Neural progenitor cell (in vitro differentiated cells): ENCODE measurements at regions not wholly inside any gene's neighbourhood (a gene's known extent, or its start where the extent isn't known, plus 50 kb on each side); places are given as distances from the start of the nearest gene placed in this dataset.
"Not testable (repeated sequence)": the region's sequence is repeated elsewhere in the genome, so short reads cannot be mapped to it uniquely, and the experiment has no call there.

Experiments used
- DNase-seq: peaks from one replicate; pipeline ENCODE4 v3.0.0-alpha.2; 2016; ENCODE audit warnings: low spot score
- H2AFZ ChIP-seq: fragments of 200-600 bp; sonication (generic); replicated peaks from 2 replicates; pipeline ENCODE4 v1.6.1; 2016; ENCODE audit warnings: antibody characterized with exemption
- H3F3A ChIP-seq: fragments of 200-600 bp; sonication (generic); 2 replicates; pipeline ENCODE4 v1.6.1; 2016; ENCODE audit warnings: antibody characterized with exemption, low read depth
- H3K27ac ChIP-seq: fragments of 200-600 bp; sonication (generic); 2 replicates; pipeline ENCODE4 v1.5.1; 2016; ENCODE audit warnings: mild to moderate bottlenecking
- H3K27me3 ChIP-seq: fragments of 200-600 bp; sonication (generic); 2 replicates; pipeline ENCODE4 v1.6.1; 2016; ENCODE audit warnings: mild to moderate bottlenecking, moderate library complexity
- H3K36me3 ChIP-seq: fragments of 200-600 bp; sonication (generic); 2 replicates; pipeline ENCODE4 v1.5.1; 2016
- H3K4me1 ChIP-seq: fragments of 200-600 bp; sonication (generic); 2 replicates; pipeline ENCODE4 v1.6.1; 2016; ENCODE audit warnings: mixed run types
- H3K4me2 ChIP-seq: fragments of 200-600 bp; sonication (generic); 2 replicates; pipeline ENCODE4 v1.6.1; 2016
- H3K4me3 ChIP-seq: fragments of 200-600 bp; sonication (generic); 2 replicates; pipeline ENCODE4 v1.5.1; 2016
- H3K79me2 ChIP-seq: fragments of 200-600 bp; sonication (generic); 2 replicates; pipeline ENCODE4 v1.6.1; 2016; ENCODE audit warnings: low read depth
- H3K9ac ChIP-seq: fragments of 200-600 bp; sonication (generic); 2 replicates; pipeline ENCODE4 v1.6.1; 2016
- H3K9me3 ChIP-seq: fragments of 200-600 bp; sonication (generic); 2 replicates; pipeline ENCODE4 v1.5.1; 2016; ENCODE audit warnings: low read depth
- H4K20me1 ChIP-seq: fragments of 200-600 bp; sonication (generic); 2 replicates; pipeline ENCODE4 v1.6.1; 2016; ENCODE audit warnings: low read depth
- H3K27ac Mint-ChIP-seq: 3 replicates; pipeline ENCODE4 v1.8.0; 2021; ENCODE audit warnings: mixed read lengths
- H3K27me3 Mint-ChIP-seq: 2 replicates; pipeline ENCODE4 v1.8.0; 2022; ENCODE audit warnings: low read depth, mild to moderate bottlenecking, inconsistent platforms, moderate library complexity, mixed read lengths; ENCODE audit not compliant: insufficient read depth
- H3K36me3 Mint-ChIP-seq: 3 replicates; pipeline ENCODE4 v1.8.0; 2021; ENCODE audit warnings: mixed read lengths
- H3K4me1 Mint-ChIP-seq: 3 replicates; pipeline ENCODE4 v1.8.0; 2021; ENCODE audit warnings: mixed read lengths
- H3K4me3 Mint-ChIP-seq: 3 replicates; pipeline ENCODE4 v1.8.0; 2021; ENCODE audit warnings: mild to moderate bottlenecking, moderate library complexity, mixed read lengths
- H3K9me3 Mint-ChIP-seq: 3 replicates; pipeline ENCODE4 v1.8.0; 2020; ENCODE audit warnings: mixed read lengths
- EZH2 ChIP-seq: fragments of 200-600 bp; sonication (generic); IDR thresholded peaks from 2 replicates; pipeline ENCODE4 v1.6.1; 2017; ENCODE audit warnings: antibody characterized with exemption, mild to moderate bottlenecking, moderate library complexity
- EZH2phosphoT487 ChIP-seq: fragments of 200-600 bp; sonication (generic); IDR thresholded peaks from 2 replicates; pipeline ENCODE4 v1.6.1; 2017; ENCODE audit warnings: antibody characterized with exemption
- TF ChIP-seq, protein P1 (sequence below): fragments of 200-600 bp; sonication (generic); IDR thresholded peaks from 2 replicates; pipeline ENCODE4 v1.5.1; 2017; ENCODE audit warnings: antibody characterized with exemption, mild to moderate bottlenecking

DNA sequence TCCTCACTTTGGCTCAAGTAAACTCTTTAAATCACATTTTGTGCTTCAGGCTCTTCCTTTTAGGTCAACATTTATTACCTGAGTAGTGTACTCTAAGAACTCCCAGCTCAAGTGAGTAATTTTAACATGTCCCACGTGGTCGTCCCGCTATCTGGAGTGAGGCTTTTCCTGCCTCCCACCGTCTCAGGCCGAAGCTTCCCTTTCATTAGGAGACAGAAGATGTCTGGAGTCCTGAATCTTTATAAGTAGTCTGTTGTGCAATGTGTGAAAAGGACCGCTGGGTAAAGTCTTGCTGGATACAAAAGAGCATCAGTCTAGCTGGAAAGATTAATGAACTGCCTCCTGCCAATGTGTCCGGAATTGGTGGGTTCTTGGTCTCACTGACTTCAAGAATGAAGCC is 117.7 kb upstream of the NEIL3 start:
- Mint-ChIP-seq H3K36me3 (no peaks in the 10 kb centered on the region), H3K27me3 (peaks cover 3% of the 10 kb centered on the region), H3K9me3 (peaks cover 10% of the 10 kb centered on the region), H3K27ac (no peak overlapping the region), H3K4me3 (no peak overlapping the region), H3K4me1 (peaks cover 11% of the 10 kb centered on the region)
- Histone ChIP-seq H3K36me3 (peaks cover 3% of the 10 kb centered on the region), H3K9ac (no peak overlapping the region), H3K27ac (no peak overlapping the region), H3K27me3 (no peaks in the 10 kb centered on the region), H4K20me1 (no peaks in the 10 kb centered on the region), H3K79me2 (no peaks in the 10 kb centered on the region), H3K4me2 (no peak overlapping the region), H3F3A (no peaks in the 10 kb centered on the region), H3K4me1 (peaks cover 4% of the 10 kb centered on the region), H3K4me3 (no peak overlapping the region), H3K9me3 (no peaks in the 10 kb centered on the region), H2AFZ (no peak overlapping the region)
- no peak for DNase-seq
- TF ChIP-seq, protein P1, sequence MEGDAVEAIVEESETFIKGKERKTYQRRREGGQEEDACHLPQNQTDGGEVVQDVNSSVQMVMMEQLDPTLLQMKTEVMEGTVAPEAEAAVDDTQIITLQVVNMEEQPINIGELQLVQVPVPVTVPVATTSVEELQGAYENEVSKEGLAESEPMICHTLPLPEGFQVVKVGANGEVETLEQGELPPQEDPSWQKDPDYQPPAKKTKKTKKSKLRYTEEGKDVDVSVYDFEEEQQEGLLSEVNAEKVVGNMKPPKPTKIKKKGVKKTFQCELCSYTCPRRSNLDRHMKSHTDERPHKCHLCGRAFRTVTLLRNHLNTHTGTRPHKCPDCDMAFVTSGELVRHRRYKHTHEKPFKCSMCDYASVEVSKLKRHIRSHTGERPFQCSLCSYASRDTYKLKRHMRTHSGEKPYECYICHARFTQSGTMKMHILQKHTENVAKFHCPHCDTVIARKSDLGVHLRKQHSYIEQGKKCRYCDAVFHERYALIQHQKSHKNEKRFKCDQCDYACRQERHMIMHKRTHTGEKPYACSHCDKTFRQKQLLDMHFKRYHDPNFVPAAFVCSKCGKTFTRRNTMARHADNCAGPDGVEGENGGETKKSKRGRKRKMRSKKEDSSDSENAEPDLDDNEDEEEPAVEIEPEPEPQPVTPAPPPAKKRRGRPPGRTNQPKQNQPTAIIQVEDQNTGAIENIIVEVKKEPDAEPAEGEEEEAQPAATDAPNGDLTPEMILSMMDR, result no peak
- TF ChIP-seq EZH2 (no peak), EZH2phosphoT487 (no peak)

DNA sequence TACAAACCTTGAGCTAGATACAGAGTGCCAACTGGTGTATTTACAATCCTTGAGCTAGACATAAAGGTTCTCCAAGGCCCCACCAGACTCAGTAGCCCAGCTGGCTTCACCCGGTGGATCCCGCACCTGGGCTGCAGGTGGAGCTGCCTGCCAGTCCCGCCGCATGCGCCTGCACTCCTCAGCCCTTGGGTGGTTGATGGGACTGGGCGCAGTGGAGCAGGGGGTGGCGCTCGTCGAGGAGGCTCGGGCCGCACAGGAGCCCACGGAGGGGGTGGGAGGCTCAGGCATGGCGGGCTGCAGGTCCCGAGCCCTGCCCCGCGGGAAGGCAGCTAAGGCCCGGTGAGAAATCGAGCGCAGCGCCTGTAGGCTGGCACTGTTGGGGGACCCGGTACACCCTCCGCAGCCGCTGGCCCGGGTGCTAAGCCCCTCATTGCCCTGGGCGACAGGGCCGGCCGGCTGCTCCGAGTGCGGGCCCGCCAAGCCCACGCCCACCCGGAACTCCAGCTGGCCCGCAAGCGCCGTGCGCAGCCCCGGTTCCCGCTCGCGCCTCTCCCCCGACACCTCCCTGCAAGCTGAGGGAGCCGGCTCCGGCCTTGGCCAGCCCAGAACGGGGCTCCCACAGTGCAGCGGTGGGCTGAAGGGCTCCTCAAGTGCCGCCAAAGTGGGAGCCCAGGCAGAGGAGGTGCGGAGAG is 116.5 kb upstream of the NEIL3 start:
- not testable (repeated sequence) for H3K36me3 Mint-ChIP-seq, H3K27ac Mint-ChIP-seq

DNA sequence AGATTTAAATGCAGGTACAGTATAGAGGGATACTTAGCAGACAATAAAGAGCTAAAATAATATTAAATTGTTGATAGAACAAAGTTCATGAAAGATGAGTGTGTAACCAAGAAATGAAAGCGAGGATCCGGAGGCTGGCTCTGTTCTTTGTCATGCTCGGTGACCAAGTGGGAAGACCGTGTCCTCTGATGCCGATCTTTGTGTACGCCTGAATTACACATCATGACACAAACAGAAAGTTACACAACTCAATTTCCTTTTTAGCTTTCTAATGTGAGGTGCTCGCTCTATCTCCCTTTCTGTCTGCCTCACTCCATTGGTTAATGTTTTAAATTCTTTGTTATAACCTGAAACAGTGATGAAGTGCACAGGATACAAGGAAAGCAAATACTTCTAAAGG is 114.8 kb upstream of the NEIL3 start:
- peaks cover 3% of the 10 kb centered on the region for H3K36me3 ChIP-seq
- H3K4me2 ChIP-seq, result no peak overlapping the region
- H3K9ac ChIP-seq, result no peak overlapping the region
- no peaks in the 10 kb centered on the region for H3K9me3 ChIP-seq
- no peaks in the 10 kb centered on the region for H3F3A ChIP-seq
- H3K79me2 ChIP-seq, result no peaks in the 10 kb centered on the region
- Mint-ChIP-seq H3K4me3 (no peak overlapping the region), H3K27ac (no peak overlapping the region), H3K9me3 (peaks cover 14% of the 10 kb centered on the region), H3K36me3 (no peaks in the 10 kb centered on the region), H3K4me1 (peaks cover 11% of the 10 kb centered on the region), H3K27me3 (peaks cover 3% of the 10 kb centered on the region)
- no peak overlapping the region for H2AFZ ChIP-seq
- H3K27ac ChIP-seq, result no peak overlapping the region
- no peak for TF ChIP-seq EZH2phosphoT487
- H3K4me3 ChIP-seq, result no peak overlapping the region
- peaks cover 4% of the 10 kb centered on the region for H3K4me1 ChIP-seq
- H4K20me1 ChIP-seq, result no peaks in the 10 kb centered on the region
- H3K27me3 ChIP-seq, result no peaks in the 10 kb centered on the region
- no peak for DNase-seq

More for the DNA sequence above, 116.5 kb upstream of the NEIL3 start:
- not testable (repeated sequence) for H4K20me1 ChIP-seq, H2AFZ ChIP-seq, DNase-seq, H3K27ac ChIP-seq, H3K27me3 ChIP-seq, H3K79me2 ChIP-seq, H3K36me3 ChIP-seq, H3K4me1 ChIP-seq, H3K4me3 ChIP-seq, H3K9ac ChIP-seq, H3K4me2 ChIP-seq, H3K4me3 Mint-ChIP-seq, H3K9me3 ChIP-seq, H3K27me3 Mint-ChIP-seq, H3F3A ChIP-seq
- peaks cover 11% of the 10 kb centered on the region for H3K4me1 Mint-ChIP-seq
- H3K9me3 Mint-ChIP-seq, result peaks cover 14% of the 10 kb centered on the region

DNA sequence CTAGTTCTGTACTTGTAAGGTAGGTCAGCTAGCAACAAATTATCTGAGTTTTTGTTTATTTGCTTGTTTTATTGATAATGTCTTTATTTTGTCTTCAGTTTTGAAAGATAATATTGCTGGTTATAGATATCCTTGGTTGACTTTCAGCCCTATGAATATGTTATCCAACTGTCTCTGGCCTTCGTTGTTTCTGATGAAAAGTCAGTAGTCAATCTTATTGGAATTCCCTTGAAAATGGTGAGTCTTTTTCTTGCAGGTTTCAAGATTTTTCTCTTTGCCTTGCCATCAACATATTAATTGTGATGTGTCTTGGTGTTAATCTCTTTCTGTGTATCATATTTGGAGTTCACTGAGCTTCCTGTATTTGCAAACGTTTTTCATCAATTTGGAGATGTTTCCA is 113.1 kb upstream of the NEIL3 start:
- Histone ChIP-seq H3K4me2 (no peak overlapping the region), H3K4me3 (no peak overlapping the region), H3K79me2 (no peaks in the 10 kb centered on the region), H4K20me1 (no peaks in the 10 kb centered on the region), H3F3A (no peaks in the 10 kb centered on the region), H3K4me1 (no peaks in the 10 kb centered on the region), H3K27ac (no peak overlapping the region), H2AFZ (no peak overlapping the region), H3K27me3 (no peaks in the 10 kb centered on the region), H3K36me3 (peaks cover 3% of the 10 kb centered on the region), H3K9me3 (no peaks in the 10 kb centered on the region), H3K9ac (no peak overlapping the region)
- TF ChIP-seq EZH2 (no peak), EZH2phosphoT487 (no peak)
- H3K4me1 Mint-ChIP-seq, result peaks cover 3% of the 10 kb centered on the region
- H3K4me3 Mint-ChIP-seq, result no peak overlapping the region
- H3K27ac Mint-ChIP-seq, result no peak overlapping the region
- peaks cover 3% of the 10 kb centered on the region for H3K27me3 Mint-ChIP-seq
- peaks cover 14% of the 10 kb centered on the region for H3K9me3 Mint-ChIP-seq
- no peaks in the 10 kb centered on the region for H3K36me3 Mint-ChIP-seq
- no peak for DNase-seq

DNA sequence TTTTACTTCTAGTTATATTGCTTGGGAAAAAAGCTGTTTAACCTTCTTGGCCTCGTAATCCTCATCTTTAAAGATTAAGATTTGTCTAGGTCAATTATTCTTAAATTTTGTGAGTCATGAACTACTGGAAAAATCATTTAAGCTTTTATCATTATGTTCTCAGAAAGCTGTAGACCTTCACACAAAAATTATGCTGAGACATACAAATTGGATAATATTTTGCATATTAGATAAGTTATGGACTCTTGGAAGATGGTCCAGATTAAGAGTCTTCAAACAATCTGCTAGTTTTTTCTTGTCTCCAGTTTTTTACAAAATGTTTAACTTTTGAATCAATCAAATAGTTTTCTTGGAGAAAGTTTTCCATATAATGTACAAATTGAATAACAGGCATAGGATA is 108.1 kb upstream of the NEIL3 start:
- TF ChIP-seq EZH2phosphoT487, result no peak
- no peak for TF ChIP-seq EZH2
- TF ChIP-seq, protein P1, result no peak
- H3K4me3 ChIP-seq, result no peak overlapping the region
- H3K27me3 ChIP-seq, result no peaks in the 10 kb centered on the region
- DNase-seq, result no peak
- H3F3A ChIP-seq, result no peaks in the 10 kb centered on the region
- peaks cover 15% of the 10 kb centered on the region for H3K9me3 Mint-ChIP-seq
- H3K4me1 ChIP-seq, result no peaks in the 10 kb centered on the region
- H3K36me3 ChIP-seq, result peaks cover 3% of the 10 kb centered on the region
- H3K4me1 Mint-ChIP-seq, result no peaks in the 10 kb centered on the region
- no peaks in the 10 kb centered on the region for H4K20me1 ChIP-seq
- H3K4me2 ChIP-seq, result no peak overlapping the region
- H3K9me3 ChIP-seq, result peaks cover 4% of the 10 kb centered on the region
- no peak overlapping the region for H2AFZ ChIP-seq
- H3K9ac ChIP-seq, result no peak overlapping the region
- H3K79me2 ChIP-seq, result no peaks in the 10 kb centered on the region
- no peak overlapping the region for H3K27ac Mint-ChIP-seq
- H3K27ac ChIP-seq, result no peak overlapping the region
- no peaks in the 10 kb centered on the region for H3K36me3 Mint-ChIP-seq
- no peaks in the 10 kb centered on the region for H3K27me3 Mint-ChIP-seq
- no peak overlapping the region for H3K4me3 Mint-ChIP-seq
